MM.1S (cell line): ENCODE measurements at regions not wholly inside any gene's neighbourhood (a gene's known extent, or its start where the extent isn't known, plus 50 kb on each side); places are given as distances from the start of the nearest gene placed in this dataset.

ENCODE experiments used
- DNase-seq: peaks from one replicate; pipeline ENCODE4 v3.0.0-alpha.2; 2015
- H2AFZ ChIP-seq: fragments of 300-600 bp; sonication (generic); 2 replicates; pipeline ENCODE4 v1.6.0; 2016; ENCODE audit warnings: antibody characterized with exemption, low read length
- H3F3A ChIP-seq: fragments of 300-600 bp; sonication (generic); 2 replicates; pipeline ENCODE4 v1.6.1; 2016; ENCODE audit warnings: mild to moderate bottlenecking, antibody characterized with exemption, low read length, moderate library complexity, mixed read lengths; ENCODE audit not compliant: insufficient read depth
- H3K27ac ChIP-seq: fragments of 300-600 bp; sonication (generic); 2 replicates; pipeline ENCODE4 v1.5.1; 2016; ENCODE audit warnings: mild to moderate bottlenecking, low read length
- H3K27me3 ChIP-seq: fragments of 300-600 bp; sonication (generic); replicated peaks from 2 replicates; pipeline ENCODE4 v1.6.0; 2016; ENCODE audit warnings: low read length; ENCODE audit not compliant: insufficient read depth
- H3K36me3 ChIP-seq: fragments of 300-600 bp; sonication (generic); replicated peaks from 2 replicates; pipeline ENCODE4 v1.6.1; 2016; ENCODE audit warnings: mild to moderate bottlenecking, low read length, mixed read lengths; ENCODE audit not compliant: insufficient read depth
- H3K4me1 ChIP-seq: fragments of 300-600 bp; sonication (generic); 2 replicates; pipeline ENCODE4 v1.6.1; 2016; ENCODE audit warnings: low read length, mixed read lengths
- H3K4me2 ChIP-seq: fragments of 300-600 bp; sonication (generic); 2 replicates; pipeline ENCODE4 v1.6.0; 2016; ENCODE audit warnings: low read depth, low read length
- H3K4me3 ChIP-seq: fragments of 300-600 bp; sonication (generic); 2 replicates; pipeline ENCODE4 v1.5.1; 2016; ENCODE audit warnings: low read length, mixed read lengths
- H3K79me2 ChIP-seq: fragments of 300-600 bp; sonication (generic); 2 replicates; pipeline ENCODE4 v1.6.1; 2016; ENCODE audit warnings: mixed run types, low read length, mixed read lengths
- H3K9ac ChIP-seq: fragments of 300-600 bp; sonication (generic); 2 replicates; pipeline ENCODE4 v1.6.1; 2016; ENCODE audit warnings: low read length, mixed read lengths
- H3K9me2 ChIP-seq: fragments of 300-600 bp; sonication (generic); replicated peaks from 2 replicates; pipeline ENCODE4 v1.6.1; 2016; ENCODE audit warnings: mild to moderate bottlenecking, low read length, mixed read lengths; ENCODE audit not compliant: insufficient read depth
- H3K9me3 ChIP-seq: fragments of 300-600 bp; sonication (generic); replicated peaks from 2 replicates; pipeline ENCODE4 v1.6.1; 2016; ENCODE audit warnings: mild to moderate bottlenecking, low read length, mixed read lengths; ENCODE audit not compliant: insufficient read depth
- H4K20me1 ChIP-seq: fragments of 300-600 bp; sonication (generic); 2 replicates; pipeline ENCODE4 v1.6.1; 2016; ENCODE audit warnings: mild to moderate bottlenecking, low read length, moderate library complexity, mixed read lengths; ENCODE audit not compliant: insufficient read depth
- CTCF ChIP-seq: fragments of 300-600 bp; sonication (generic); IDR thresholded peaks from 2 replicates; pipeline ENCODE4 v1.5.1; 2016; ENCODE audit warnings: antibody characterized with exemption, low read length, mixed read lengths
- EZH2 ChIP-seq: fragments of 300-600 bp; sonication (generic); optimal IDR thresholded peaks from 2 replicates; pipeline ENCODE3; 2017; ENCODE audit warnings: low read depth, mild to moderate bottlenecking, antibody characterized with exemption, low read length, mixed read lengths
- EZH2phosphoT487 ChIP-seq: fragments of 300-600 bp; sonication (generic); IDR thresholded peaks from 2 replicates; pipeline ENCODE4 v1.6.1; 2018; ENCODE audit warnings: antibody characterized with exemption, low read length

GRCh38 chr5:23318166-23318565 lies 189.2 kb upstream of the PRDM9 start:
- Histone ChIP-seq H3K27me3 (no peaks in the 10 kb centered on the region), H3F3A (no peaks in the 10 kb centered on the region), H3K27ac (no peak overlapping the region), H3K79me2 (no peaks in the 10 kb centered on the region), H3K36me3 (no peaks in the 10 kb centered on the region), H2AFZ (no peak overlapping the region), H3K4me1 (no peaks in the 10 kb centered on the region), H3K9me2 (no peaks in the 10 kb centered on the region), H3K4me2 (no peak overlapping the region), H3K4me3 (no peak overlapping the region), H4K20me1 (no peaks in the 10 kb centered on the region), H3K9me3 (no peaks in the 10 kb centered on the region), H3K9ac (no peak overlapping the region)
- no peak for DNase-seq
- no peak for TF ChIP-seq EZH2phosphoT487
- TF ChIP-seq CTCF = no peak
- TF ChIP-seq EZH2 = no peak

- H3K27me3 ChIP-seq = no peaks in the 10 kb centered on the region
- H2AFZ ChIP-seq = no peak overlapping the region
- no peaks in the 10 kb centered on the region for H4K20me1 ChIP-seq
- no peaks in the 10 kb centered on the region for H3F3A ChIP-seq
- H3K9me2 ChIP-seq = no peaks in the 10 kb centered on the region
- H3K9ac ChIP-seq = no peak overlapping the region
- no peak overlapping the region for H3K27ac ChIP-seq
- no peaks in the 10 kb centered on the region for H3K36me3 ChIP-seq
- DNase-seq = no peak
- no peaks in the 10 kb centered on the region for H3K9me3 ChIP-seq
- H3K4me3 ChIP-seq = no peak overlapping the region
- TF ChIP-seq CTCF = no peak
- TF ChIP-seq EZH2 = no peak
- no peak for TF ChIP-seq EZH2phosphoT487
- no peak overlapping the region for H3K4me2 ChIP-seq
- H3K79me2 ChIP-seq = no peaks in the 10 kb centered on the region
- no peaks in the 10 kb centered on the region for H3K4me1 ChIP-seq
Observed at GRCh38 chr5:23316060-23316591, 191.3 kb upstream of the PRDM9 start.

GRCh38 chr5:23314827-23315226 lies 192.6 kb upstream of the PRDM9 start:
- Histone ChIP-seq H2AFZ (no peak overlapping the region), H3K9me2 (no peaks in the 10 kb centered on the region), H3K36me3 (no peaks in the 10 kb centered on the region), H3F3A (no peaks in the 10 kb centered on the region), H3K27me3 (no peaks in the 10 kb centered on the region), H3K4me3 (no peak overlapping the region), H3K9me3 (no peaks in the 10 kb centered on the region), H3K9ac (no peak overlapping the region), H3K4me1 (no peaks in the 10 kb centered on the region), H3K4me2 (no peak overlapping the region), H3K79me2 (no peaks in the 10 kb centered on the region), H3K27ac (no peak overlapping the region), H4K20me1 (no peaks in the 10 kb centered on the region)
- TF ChIP-seq CTCF (no peak), EZH2phosphoT487 (no peak), EZH2 (no peak)
- no peak for DNase-seq
